ENCODE measurements at regions not wholly inside any gene's neighbourhood (a gene's known extent, or its start where the extent isn't known, plus 50 kb on each side); places are given as distances from the start of the nearest gene placed in this dataset.

DNA sequence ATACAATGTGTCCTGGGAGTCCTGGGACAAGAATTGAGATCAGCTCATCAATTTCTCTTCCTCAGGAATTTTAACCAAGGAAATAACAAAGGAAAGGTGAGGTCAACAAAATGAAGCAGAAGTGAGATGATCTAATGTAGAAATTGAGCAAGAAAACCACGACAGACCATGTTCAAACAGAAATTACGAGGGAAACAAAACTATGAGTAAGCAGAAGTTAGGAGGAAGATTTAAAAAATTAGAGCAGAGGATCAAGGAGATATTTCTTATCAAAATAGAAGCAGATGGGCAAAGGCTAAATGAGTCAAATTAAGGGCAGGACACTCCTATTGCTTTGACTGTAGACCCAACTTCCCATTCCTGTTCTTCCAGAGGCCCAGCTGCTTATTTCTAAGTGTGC is 97.4 kb downstream of the HINT1 start:
- no peak for TF ChIP-seq POLR2A (IDR thresholded peaks at IDR 0.05; ENCODE audit: low read depth, low read length)
- no peak for TF ChIP-seq TAF1 (IDR thresholded peaks at IDR 0.05; ENCODE audit: borderline replicate concordance, low read depth, low read length)
